Fibroblast of lung (primary cell): ENCODE measurements at regions not wholly inside any gene's neighbourhood (a gene's known extent, or its start where the extent isn't known, plus 50 kb on each side); places are given as distances from the start of the nearest gene placed in this dataset.

ENCODE experiments used
- DNase-seq, 2 donors: peaks; one replicate each; pipeline versions ENCODE4 v3.0.0 to v3.0.0-alpha.2; 2010; ENCODE audit warnings: low read depth in 2 of 2
- H2AFZ ChIP-seq: 2 replicates; pipeline ENCODE4 v1.5.1; 2012; ENCODE audit warnings: low read length, control low read depth, inconsistent platforms
- H3K27ac ChIP-seq: 2 replicates; pipeline ENCODE4 v1.5.1; 2011; ENCODE audit warnings: low read length, control low read depth; ENCODE audit not compliant: insufficient read depth
- H3K27me3 ChIP-seq: 2 replicates; pipeline ENCODE4 v1.5.1; 2011; ENCODE audit warnings: mild to moderate bottlenecking, low read length; ENCODE audit not compliant: control insufficient read depth, insufficient read depth
- H3K36me3 ChIP-seq: 2 replicates; pipeline ENCODE4 v1.5.1; 2011; ENCODE audit warnings: low read length; ENCODE audit not compliant: control insufficient read depth, insufficient read depth
- H3K4me1 ChIP-seq: 2 replicates; pipeline ENCODE4 v1.5.1; 2011; ENCODE audit warnings: low read length; ENCODE audit not compliant: control insufficient read depth, insufficient read depth; ENCODE audit errors: extremely low read depth
- H3K4me2 ChIP-seq: 2 replicates; pipeline ENCODE4 v1.5.1; 2011; ENCODE audit warnings: low read length, control low read depth; ENCODE audit not compliant: insufficient read depth; ENCODE audit errors: extremely low read depth
- H3K4me3 ChIP-seq, 4 experiments: fragments of 200-600 bp in 1 of 4; sonication (generic) in 1 of 4; replicated peaks in 1 of 4; 2 replicates each; pipeline ENCODE4 v1.5.1; 2011 to 2016; ENCODE audit warnings: low read length in 4 of 4, low read depth in 3 of 4, mild to moderate bottlenecking in 3 of 4, control low read depth in 2 of 4, inconsistent platforms in 1 of 4, mixed read lengths in 1 of 4; ENCODE audit not compliant: insufficient read depth in 1 of 4; ENCODE audit errors: control extremely low read depth in 1 of 4
- H3K79me2 ChIP-seq: 2 replicates; pipeline ENCODE4 v1.5.1; 2012; ENCODE audit warnings: mild to moderate bottlenecking, low read length, inconsistent platforms; ENCODE audit not compliant: control insufficient read depth, insufficient read depth
- H3K9ac ChIP-seq: 2 replicates; pipeline ENCODE4 v1.5.1; 2011; ENCODE audit warnings: mild to moderate bottlenecking, low read length, control low read depth; ENCODE audit not compliant: insufficient read depth
- H3K9me3 ChIP-seq: 2 replicates; pipeline ENCODE4 v1.5.1; 2012; ENCODE audit warnings: low read depth, low read length; ENCODE audit not compliant: control insufficient read depth, insufficient read depth
- H4K20me1 ChIP-seq: 2 replicates; pipeline ENCODE4 v1.5.1; 2011; ENCODE audit warnings: low read length; ENCODE audit not compliant: control insufficient read depth, insufficient read depth; ENCODE audit errors: extremely low read depth
- EZH2 ChIP-seq: IDR thresholded peaks from 2 replicates; pipeline ENCODE4 v1.5.1; 2012; ENCODE audit warnings: low read length, control low read depth, mild to moderate bottlenecking; ENCODE audit errors: missing control alignments
- TF ChIP-seq, protein P1 (sequence below), 2 donors: IDR thresholded peaks in 1 of 2; conservative IDR thresholded peaks in 1 of 2; 1 replicate in 1 of 2; 2 replicates in 1 of 2; pipeline ENCODE4 v1.5.1; 2011 to 2012; ENCODE audit warnings: low read length in 2 of 2, control low read depth in 1 of 2, inconsistent platforms in 1 of 2, low read depth in 1 of 2, mild to moderate bottlenecking in 1 of 2

DNA sequence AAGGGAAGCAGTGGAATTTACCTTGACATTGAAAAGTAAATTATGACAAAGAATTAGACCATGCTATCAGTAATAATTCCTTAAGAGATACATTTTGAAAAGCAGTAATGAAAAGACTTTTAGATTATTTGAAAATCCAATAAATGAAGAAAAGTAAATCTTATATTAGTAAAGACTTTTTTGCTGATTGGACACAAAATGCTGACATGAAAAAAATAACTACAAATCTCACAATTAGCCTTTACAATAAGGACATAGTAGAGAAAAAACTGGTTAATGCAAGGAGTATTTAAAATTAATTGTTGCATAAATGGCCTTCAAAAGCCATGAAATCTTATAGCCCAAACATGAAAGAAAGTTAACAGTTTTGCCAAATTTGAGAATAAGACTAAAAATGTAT lies 446.1 kb upstream of the FAM241A start:
- no peaks in the 10 kb centered on the region for H3K9me3 ChIP-seq

DNA sequence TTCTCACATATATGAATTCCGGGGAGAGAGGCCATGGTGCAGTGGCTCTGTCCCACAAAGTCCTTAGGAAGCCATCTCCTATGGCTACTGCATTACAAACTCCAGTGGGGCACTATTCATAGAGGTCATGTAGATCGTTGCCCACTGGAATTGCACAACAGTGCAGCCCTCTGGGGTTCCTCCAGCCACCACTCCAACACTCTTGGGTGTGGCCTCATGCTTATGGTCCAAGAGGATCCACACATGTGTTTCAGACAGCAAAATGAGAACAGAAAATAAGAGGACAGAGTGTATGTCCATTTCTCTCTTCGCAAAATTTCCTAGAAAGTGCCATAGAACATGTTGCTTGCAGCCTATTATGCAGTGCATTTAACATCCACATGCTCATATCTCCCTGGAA lies 444.2 kb upstream of the FAM241A start:
- H3K4me2 ChIP-seq, result no peak overlapping the region
- H2AFZ ChIP-seq, result no peak overlapping the region
- TF ChIP-seq EZH2, result no peak
- TF ChIP-seq, protein P1, sequence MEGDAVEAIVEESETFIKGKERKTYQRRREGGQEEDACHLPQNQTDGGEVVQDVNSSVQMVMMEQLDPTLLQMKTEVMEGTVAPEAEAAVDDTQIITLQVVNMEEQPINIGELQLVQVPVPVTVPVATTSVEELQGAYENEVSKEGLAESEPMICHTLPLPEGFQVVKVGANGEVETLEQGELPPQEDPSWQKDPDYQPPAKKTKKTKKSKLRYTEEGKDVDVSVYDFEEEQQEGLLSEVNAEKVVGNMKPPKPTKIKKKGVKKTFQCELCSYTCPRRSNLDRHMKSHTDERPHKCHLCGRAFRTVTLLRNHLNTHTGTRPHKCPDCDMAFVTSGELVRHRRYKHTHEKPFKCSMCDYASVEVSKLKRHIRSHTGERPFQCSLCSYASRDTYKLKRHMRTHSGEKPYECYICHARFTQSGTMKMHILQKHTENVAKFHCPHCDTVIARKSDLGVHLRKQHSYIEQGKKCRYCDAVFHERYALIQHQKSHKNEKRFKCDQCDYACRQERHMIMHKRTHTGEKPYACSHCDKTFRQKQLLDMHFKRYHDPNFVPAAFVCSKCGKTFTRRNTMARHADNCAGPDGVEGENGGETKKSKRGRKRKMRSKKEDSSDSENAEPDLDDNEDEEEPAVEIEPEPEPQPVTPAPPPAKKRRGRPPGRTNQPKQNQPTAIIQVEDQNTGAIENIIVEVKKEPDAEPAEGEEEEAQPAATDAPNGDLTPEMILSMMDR (conservative IDR thresholded peaks at IDR 0.05 in 1 of 2, IDR thresholded peaks at IDR 0.05 in 1 of 2; ENCODE audit: low read depth in 1 of 2, low read length in 2 of 2), result no peak
- H3K4me3 ChIP-seq, result no peak overlapping the region
- H3K9ac ChIP-seq, result no peak overlapping the region
- no peaks in the 10 kb centered on the region for H3K36me3 ChIP-seq
- H3K27me3 ChIP-seq, result no peaks in the 10 kb centered on the region
- H4K20me1 ChIP-seq, result no peaks in the 10 kb centered on the region
- no peaks in the 10 kb centered on the region for H3K79me2 ChIP-seq
- DNase-seq, result no peak
- H3K4me1 ChIP-seq, result no peaks in the 10 kb centered on the region
- H3K27ac ChIP-seq, result no peak overlapping the region
- H3K9me3 ChIP-seq, result no peaks in the 10 kb centered on the region

More for the DNA sequence above, 446.1 kb upstream of the FAM241A start:
- Histone ChIP-seq H4K20me1 (no peaks in the 10 kb centered on the region), H3K27ac (no peak overlapping the region), H3K79me2 (no peaks in the 10 kb centered on the region), H3K36me3 (no peaks in the 10 kb centered on the region), H2AFZ (no peak overlapping the region), H3K4me1 (no peaks in the 10 kb centered on the region), H3K4me2 (no peak overlapping the region), H3K27me3 (no peaks in the 10 kb centered on the region), H3K4me3 (no peak overlapping the region), H3K9ac (no peak overlapping the region)
- TF ChIP-seq EZH2, result no peak
- TF ChIP-seq, protein P1 (conservative IDR thresholded peaks at IDR 0.05 in 1 of 2, IDR thresholded peaks at IDR 0.05 in 1 of 2; ENCODE audit: low read depth in 1 of 2, low read length in 2 of 2), result no peak
- DNase-seq, result no peak

DNA sequence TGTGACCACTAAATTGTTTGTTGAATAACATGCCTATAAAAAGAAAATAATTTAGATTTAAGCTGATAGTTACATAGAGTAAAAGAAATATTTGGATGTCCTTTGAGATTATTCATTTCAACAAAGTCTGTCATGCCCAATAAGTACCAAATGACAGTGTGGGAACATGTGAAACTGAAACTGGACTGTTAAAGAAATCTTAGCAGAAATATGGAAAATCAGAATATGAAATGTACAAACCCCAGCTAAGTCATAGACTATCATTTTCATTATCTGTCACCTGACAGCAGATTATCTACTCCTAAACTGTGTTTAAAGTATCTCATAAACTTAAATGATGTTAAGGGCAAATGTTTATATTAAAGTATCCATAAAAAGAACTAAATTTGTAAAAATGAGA lies 437.8 kb upstream of the FAM241A start:
- no peak overlapping the region for H2AFZ ChIP-seq
- H4K20me1 ChIP-seq, result no peaks in the 10 kb centered on the region
- H3K27me3 ChIP-seq, result no peaks in the 10 kb centered on the region
- no peak overlapping the region for H3K4me3 ChIP-seq
- no peak for DNase-seq
- no peak overlapping the region for H3K4me2 ChIP-seq
- H3K9me3 ChIP-seq, result no peaks in the 10 kb centered on the region
- TF ChIP-seq, protein P1 (conservative IDR thresholded peaks at IDR 0.05 in 1 of 2, IDR thresholded peaks at IDR 0.05 in 1 of 2; ENCODE audit: low read depth in 1 of 2, low read length in 2 of 2), result no peak
- no peak for TF ChIP-seq EZH2
- no peaks in the 10 kb centered on the region for H3K79me2 ChIP-seq
- no peaks in the 10 kb centered on the region for H3K36me3 ChIP-seq
- H3K9ac ChIP-seq, result no peak overlapping the region
- no peak overlapping the region for H3K27ac ChIP-seq
- H3K4me1 ChIP-seq, result no peaks in the 10 kb centered on the region
